HG02642 (cell line): ENCODE measurements at regions not wholly inside any gene's neighbourhood (a gene's known extent, or its start where the extent isn't known, plus 50 kb on each side); places are given as distances from the start of the nearest gene placed in this dataset.

Experiments used
- ATAC-seq: cut with Tn5 transposase; IDR thresholded peaks from one replicate; pipeline ENCODE4 v1.9.1; 2021; ENCODE audit warnings: mild to moderate bottlenecking; ENCODE audit not compliant: unreplicated experiment, poor library complexity

GRCh38 chr13:34035178-34035577 lies 217.2 kb downstream of the RFC3 start:
- no peak for ATAC-seq

DNA sequence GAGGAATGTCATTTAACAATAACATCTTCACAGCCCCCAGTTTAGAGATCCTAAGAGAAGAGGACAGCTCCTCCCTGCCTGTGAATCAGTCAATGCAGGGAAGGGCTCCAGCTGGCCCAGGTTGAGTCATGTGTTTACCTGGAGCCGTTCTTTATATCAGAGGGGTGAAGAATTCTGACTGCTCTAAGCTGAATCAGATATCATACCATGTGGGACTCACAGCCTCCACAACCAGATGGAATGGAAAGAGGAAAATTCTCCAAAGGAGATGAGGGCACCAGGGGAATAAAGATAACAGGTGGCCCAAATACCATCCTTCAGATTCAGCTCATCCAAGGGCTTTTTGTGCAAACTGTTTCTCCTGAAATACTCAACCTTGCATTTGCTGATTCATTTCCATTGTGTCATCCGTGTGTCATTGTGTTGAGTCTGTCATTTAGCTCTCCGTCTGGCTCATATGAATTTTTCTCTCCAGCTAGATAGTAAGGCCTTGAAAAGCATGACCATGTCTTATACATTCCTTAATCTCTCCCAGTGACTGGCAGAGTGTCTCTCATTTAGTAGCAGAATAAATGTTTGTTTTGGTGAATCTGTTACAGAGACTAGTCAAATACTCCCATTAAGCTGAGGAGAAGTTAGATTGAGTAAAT lies 217.9 kb downstream of the RFC3 start:
- no peak for ATAC-seq

DNA sequence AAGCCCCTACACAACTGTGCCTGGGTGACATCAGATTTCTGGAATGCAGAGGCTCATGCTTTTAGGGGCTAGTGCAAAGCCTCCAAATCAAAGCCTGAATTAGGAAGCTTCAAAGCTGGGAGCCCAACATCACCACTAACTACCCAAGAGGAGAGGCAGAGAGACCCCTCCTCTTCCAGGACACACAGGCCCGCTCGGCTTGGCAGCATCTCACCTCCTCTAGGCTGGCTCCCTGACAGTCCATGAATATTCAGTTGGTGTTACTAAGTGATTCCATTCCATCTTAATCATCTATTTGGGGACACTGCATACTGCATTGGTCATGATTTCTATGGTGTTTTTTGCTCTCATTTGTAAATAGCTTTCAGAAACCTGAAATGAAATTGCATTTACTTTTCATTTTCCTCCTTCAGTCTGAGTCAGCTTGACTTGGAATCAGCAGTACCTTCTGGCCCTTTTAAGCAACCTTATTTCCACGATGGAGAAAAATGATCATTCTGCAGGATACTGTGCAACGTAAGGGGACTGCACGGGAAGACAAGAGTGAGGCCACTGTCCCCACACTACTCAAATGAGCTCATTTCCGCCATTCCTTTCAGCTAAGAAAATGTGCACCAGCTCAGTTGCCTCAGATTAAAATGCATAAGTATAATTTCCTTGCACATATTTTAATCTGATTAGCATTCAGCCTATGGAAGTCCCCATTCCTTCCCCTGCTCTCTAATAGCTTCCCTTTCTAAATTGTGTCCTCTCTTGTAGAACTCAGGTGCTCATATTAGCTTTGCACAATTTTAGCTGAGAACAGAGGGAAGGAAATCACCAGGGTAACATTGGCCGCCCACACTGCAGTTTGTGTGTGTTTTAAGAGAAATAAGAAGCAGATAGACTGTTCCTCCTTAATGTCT lies 219.9 kb downstream of the RFC3 start:
- no peak for ATAC-seq

DNA sequence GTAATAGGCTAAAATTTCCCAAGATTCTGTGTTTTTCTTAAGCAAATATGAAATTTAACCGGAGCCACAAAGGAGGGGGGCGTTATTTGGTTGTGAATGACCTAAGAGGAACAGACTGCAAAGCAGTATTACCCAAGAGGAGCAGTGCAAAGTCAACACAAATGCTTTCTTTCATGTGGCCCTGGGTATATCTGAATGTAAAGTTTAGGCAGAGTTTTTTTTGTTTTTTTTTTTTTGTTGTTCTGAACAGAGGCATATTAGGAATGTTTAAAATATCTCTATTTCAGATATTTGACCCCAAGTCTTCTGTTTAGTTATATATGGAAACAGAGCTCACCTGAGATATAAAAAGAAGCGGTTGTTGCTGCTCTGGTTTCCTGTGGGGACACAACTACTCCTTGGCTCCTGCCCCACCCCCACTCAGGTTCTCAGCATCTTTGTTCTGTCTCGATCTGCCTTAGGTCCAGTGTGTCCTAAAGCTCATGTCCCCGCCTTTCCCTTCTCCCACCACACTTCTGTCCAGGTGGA lies 220.7 kb downstream of the RFC3 start:
- ATAC-seq = no peak

- no peak for ATAC-seq
Observed at GRCh38 chr13:34039678-34040077, 221.7 kb downstream of the RFC3 start.

DNA sequence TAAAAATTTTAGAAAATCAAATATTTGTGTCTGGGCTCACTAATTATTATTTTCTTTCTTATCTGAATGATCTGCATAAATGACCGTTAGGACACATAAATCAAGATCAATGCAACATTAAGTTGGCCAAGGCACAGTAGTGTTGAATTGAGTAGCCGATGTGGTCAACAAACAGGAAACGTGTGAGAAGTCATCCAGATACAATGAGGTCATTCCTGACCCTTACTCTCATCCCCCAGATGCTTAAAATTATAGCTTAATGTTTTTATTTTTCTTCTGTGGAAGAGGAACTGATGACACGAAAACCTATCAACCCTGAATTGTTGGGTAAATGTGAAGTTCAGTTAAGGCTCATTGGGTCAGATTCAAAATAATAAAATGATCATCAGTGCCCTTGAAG lies 222.9 kb downstream of the RFC3 start:
- no peak for ATAC-seq

DNA sequence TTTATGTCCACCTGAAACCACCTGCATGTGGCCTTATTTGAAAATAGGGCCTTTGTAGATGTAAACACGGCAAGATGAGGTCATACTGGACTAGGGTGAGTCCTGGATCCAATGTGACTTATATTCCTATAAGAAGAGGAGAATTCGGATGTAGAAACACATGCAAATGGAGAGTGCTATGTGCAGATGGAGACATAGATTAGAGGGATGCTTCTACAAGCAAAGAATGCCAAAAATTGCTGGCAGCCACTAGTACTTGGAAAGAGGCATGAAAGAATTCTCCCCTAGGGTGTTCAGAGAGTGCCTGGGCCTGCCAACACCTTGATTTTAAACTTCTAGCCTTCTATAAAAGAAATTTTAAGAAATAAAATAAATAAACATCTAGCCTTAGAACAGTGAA lies 226.1 kb downstream of the RFC3 start:
- no peak for ATAC-seq

DNA sequence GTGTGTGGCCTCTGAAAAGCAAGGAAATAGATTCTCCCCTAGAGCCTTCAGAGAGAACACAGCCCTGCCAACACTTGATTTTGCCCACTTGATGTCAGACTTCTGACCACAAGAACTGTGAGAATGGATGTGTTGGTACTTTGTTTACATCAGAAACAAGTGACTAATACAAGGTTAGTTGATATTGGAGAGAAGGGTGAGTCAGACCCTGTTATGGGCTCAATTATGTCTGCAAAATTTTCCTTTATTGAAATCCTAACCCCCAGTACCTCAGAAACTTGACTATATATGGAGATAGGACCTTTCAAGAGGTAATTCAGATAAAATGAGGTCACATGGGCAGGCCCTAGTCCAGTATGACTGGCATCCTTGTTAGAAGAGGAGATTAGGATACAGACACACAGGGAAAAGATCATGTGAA lies 226.7 kb downstream of the RFC3 start:
- ATAC-seq = no peak

DNA sequence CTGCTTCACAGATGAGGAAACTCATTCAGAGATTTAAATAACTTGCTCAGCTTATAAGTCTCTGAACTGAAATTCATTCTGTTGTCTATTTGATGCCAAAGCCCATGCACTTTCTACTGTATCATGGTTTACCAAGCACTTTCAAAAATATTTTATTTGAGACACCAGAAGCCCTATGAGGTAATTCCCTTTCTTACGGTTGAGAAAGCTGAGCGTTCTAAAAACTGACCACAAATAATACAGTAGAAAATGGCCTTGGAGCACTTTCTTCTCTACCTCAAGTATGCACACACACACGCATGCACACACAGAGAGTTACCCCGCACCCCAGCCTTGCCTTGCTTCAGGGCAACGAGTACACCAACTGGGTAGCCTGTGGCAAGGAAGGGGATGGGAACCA lies 228.5 kb downstream of the RFC3 start:
- ATAC-seq = no peak

DNA sequence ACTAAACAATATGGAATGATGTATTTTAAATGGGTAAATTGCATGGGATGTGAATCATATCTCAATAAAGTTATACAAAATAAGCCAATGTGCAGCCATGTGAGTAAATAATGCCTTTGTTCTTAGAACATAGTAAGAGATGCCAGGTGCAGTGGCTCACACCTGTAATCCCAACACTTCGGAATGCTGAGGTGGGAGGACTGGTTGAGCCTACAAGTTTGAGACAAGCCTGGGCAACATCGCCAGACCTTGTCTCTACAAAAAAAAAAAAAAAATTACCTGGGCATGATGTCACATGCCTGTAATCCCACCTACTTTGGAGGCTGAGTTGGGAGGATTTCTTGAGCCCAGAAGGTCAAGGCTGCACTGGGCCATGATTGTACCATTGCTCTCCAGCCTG lies 230.7 kb downstream of the RFC3 start:
- no peak for ATAC-seq

- ATAC-seq = no peak
Observed at GRCh38 chr13:34056733-34057258, 238.8 kb downstream of the RFC3 start.

GRCh38 chr13:34064456-34065205 lies 246.7 kb downstream of the RFC3 start:
- no peak for ATAC-seq

DNA sequence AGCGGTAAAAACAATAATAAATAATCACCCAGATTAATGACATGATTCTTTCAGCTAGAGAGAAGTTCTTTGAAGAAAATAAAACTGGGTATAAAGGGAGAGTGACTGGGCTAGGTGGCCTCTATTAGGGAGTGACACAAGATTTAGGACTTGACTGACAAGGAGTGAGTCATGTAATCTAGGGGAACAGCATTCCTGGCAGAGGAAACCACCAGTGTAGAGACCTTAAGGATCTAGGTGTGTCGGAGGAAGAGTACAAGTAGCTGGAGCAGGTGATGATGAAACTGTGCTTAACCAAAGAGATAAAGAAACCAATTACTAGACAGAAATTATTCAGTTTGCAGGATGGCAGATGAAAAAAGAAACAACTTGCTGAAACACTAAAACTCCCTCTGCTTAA lies 248.0 kb downstream of the RFC3 start:
- ATAC-seq = no peak

DNA sequence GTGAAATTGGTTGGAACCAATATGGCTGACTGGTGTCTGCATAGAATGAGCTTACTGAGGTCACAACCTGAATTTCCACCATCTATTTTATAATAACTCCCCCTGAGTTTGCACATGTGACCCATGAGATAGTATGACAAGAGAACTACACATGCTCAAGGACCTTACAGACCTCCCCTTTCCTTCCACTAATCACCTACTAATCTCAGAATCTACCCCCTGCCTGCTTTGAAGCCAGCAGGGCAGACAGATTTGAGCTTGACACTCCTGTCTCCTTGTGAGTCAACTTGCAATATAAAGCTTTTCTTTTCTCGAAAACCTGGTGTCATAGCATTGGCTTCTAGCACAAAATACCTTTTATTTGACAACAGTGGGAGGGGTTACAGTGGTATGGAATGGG lies 248.4 kb downstream of the RFC3 start:
- no peak for ATAC-seq

DNA sequence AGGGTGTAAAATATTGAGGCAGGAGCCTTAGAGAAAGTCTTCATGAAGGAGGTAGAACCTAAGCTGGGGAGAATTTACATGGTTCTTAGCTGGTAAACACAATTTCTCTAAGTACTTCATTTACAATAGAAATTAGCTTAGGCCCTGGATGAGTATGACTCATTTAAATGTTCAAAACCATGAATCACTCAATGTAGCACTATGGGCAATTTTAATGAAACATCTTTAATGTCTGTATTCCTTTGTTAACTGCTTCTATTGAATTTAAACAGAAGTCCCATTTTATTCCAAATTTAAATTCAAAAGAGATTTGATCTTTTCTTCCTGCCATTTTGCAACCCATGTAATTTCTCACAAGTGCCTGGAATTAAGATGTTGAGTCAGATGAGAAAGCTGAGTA lies 252.1 kb downstream of the RFC3 start:
- ATAC-seq = no peak

- ATAC-seq = no peak
Observed at GRCh38 chr13:34070544-34071303, 252.8 kb downstream of the RFC3 start.

- ATAC-seq = no peak
Observed at GRCh38 chr13:34076319-34076718, 258.4 kb downstream of the RFC3 start.

- no peak for ATAC-seq
Observed at GRCh38 chr13:34076943-34077703, 259.2 kb downstream of the RFC3 start.

DNA sequence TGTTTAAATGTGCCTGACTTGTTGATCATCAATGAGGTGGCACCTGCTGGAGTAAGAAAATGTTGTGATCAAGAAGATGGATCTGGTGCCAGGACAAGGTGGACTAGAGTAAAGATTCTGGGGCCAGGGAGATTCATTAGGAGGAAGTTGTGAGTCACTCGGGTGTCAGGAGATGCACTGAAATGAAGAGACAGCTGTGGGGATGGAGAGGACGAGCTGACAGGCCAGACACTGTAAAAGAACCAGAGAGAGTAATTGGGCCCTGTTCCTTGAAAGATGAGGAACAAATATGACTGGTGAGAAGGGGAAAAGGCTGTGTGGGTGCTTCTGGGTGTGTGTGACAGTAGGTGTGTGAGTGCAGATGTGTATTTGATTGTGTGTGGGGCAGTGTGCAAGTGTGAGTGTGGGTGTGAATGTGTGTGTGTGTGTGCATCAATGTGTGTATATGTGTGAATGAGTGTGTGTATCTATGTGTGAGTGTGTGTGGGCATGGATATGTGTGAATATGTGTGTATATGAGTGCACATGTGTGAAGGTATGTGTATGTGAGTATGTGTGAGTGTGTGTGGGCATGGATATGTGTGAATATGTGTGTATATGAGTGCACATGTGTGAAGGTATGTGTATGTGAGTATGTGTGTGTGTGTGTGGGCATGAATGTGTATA lies 260.5 kb downstream of the RFC3 start:
- ATAC-seq = no peak
